HG03521 (cell line): ENCODE measurements at regions not wholly inside any gene's neighbourhood (a gene's known extent, or its start where the extent isn't known, plus 50 kb on each side); places are given as distances from the start of the nearest gene placed in this dataset.

Experiments used
- ATAC-seq: cut with Tn5 transposase; IDR thresholded peaks from one replicate; pipeline ENCODE4 v1.9.1; 2021; ENCODE audit warnings: mild to moderate bottlenecking, moderate library complexity; ENCODE audit not compliant: unreplicated experiment

DNA sequence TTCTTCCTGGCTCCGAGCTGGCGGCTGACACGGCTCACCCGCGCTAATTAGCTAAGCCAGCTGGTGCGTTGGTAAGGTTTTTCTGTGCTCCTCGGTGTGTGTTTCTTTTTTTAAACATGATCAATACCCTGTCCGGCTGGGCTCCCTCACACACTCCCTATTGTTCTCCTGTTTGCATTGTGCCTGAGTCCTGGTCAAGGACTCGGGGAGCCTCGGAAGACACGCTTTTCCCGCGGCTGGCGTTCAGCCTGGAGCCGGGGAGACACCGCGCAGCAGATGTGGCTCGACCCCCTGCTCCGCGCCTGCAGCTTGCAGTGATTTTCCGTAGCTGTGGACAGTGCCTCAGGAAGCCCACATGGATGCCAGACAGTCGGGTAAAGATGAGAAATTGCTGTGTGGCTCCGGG lies 454.9 kb upstream of the CADM1 start:
- ATAC-seq: no peak

DNA sequence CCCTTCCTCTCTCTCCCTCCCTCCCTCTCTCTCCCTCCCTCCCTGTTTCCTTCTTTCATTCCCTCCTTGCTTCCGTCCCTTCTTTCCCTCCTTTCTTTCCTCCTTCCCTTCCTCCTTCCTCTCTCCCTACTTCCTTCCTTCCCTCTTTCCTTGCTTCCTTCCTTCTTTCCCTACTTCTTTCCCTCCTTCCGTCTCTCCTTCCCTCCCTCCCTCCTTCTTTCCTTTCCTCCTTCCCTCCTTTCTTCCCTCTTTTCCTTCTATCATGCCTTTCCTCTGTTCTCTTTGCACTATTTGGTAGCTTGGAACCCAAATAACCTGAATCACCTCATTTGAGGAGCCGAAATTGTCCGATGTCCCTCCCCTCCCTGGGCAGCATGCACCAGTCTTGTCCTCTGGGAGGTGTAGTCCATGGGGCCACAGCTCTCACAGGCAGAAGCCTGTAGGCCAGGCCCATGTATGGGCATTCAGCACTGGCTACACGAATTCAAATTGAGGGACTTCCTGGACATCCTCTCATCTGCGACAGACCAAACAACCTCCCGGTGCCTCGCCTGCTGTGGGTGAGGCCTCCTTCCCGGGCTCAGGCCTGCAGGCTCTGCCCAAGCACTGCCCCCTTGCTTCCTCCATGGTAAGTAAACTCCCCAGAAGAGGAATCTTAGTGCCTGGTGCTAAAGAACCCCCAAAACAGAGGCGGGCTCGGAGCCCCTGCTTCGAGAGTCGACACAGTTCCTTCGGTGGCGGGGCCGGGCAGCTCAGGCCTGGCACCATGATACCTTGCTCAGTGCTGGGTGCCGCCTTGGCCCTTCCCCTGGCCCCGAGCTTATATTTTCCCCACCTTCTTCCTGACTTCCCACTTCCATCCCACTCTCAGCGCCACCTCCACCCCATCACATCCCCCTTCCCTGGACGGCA lies 454.1 kb upstream of the CADM1 start:
- ATAC-seq: no peak

DNA sequence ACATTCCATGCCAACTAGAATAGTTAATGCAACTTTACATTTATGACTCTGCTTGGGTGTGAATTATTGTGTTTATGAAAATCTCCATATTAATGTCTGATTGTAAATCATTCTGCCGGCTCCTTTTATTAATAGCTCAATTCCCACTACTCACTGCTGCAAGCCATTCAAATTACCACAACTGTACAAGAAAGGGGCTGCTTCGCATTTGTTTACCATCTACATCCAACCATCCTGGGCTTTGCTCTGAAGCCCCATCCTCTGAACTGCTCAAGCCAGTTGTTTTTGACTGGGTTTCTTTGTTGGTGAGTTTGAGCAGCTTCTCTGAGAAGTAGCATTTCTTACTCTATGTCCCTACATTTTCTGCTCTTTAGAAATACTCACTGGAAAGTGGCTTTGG lies 451.6 kb upstream of the CADM1 start:
- ATAC-seq: no peak

DNA sequence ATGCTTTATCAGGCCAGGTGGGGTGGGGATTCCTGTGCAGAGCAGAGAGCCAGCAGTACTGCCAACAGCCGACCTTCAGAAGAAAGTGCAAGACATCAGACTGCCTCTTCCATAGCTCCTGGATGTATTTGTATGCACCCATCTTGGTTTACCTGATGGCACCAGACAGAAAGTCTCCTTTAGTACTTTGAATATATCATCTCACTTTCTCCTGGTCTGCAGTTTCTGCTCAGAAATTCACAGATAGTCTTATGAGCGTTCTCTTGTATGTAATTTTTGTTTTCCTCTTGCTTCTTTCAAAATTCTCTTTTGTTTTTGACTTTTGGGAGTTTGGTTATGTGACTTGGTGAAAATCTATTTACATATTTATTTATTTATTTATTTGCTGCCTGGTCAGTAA lies 446.4 kb upstream of the CADM1 start:
- no peak for ATAC-seq

DNA sequence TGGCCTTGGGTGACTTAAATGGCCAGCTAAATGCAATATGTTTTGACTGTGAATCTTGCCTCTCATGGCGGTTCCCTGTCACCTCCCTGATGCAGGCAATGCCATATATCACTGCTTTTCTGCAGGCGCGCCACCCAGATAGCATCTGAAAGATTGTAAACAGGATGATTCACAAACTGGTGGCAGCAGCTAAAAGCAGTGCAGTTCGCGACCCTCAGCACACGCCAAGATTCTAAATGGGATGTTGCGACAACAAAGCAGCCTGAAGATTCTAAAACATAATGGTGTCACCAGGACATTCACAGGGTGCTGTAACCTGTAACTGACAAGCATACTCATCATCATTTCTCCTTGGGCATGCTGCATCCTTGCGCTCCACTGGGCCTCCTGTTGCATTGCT lies 440.4 kb upstream of the CADM1 start:
- no peak for ATAC-seq

DNA sequence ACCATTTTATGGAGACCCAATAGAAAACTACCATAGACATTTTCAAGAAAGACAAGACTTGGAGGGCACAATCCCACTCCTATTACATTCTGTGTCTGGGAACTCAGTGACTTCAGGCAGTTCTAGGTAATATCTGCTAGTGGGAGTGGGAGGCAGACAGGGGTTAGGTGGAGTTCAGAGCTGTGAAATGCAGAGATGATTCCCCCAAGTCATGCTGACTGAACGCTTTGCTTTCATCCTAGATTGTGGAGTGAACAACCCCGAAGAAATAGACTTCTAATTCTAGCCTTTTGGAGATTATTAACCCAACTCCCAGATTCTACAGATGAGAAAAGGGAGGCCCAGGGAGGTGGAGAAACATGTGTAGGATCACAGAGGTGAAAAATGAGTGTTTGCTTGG lies 437.8 kb upstream of the CADM1 start:
- ATAC-seq: no peak

DNA sequence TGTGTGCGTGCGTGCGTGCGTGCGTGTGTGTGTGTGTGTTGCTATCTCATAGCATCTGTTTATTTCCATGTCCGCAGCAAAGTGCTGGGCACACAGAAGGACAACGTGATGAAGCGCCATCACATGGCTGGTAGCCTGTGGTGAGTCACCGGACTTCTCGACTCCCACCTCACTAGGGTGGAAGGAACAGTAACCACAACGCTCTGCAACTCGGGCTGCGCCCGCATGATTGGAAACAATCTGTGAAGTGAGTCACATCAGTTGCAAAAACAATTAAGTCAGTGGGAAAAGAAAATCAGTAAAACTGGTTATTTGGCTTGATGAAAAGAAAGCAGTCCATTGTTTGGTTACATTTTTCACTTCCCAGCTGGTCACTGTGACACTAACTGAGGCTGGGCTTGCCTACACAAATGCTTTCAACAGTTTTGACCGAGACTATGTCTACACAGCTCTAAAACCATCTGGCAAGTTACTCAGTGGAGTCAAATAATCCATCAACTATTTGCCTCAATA lies 437.3 kb upstream of the CADM1 start:
- no peak for ATAC-seq

DNA sequence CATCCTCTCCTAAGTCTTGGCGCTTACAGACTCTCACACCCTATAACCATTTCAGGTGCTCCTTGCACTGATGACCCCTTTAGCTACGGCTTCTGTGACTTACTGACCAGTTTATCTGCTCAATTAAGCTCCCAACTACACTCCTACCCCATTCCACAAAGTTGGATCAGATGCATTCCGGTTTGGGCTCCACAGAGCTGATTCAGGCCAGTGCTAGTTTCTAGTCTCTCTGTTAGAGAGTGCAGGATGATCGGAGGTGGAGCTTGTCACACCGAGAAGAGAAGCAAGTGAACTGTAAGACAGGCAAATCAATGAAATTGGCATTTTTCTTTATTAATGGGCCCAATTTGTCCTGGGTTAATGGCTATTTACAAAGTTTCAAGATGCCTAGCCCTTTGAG lies 436.8 kb upstream of the CADM1 start:
- ATAC-seq: no peak

DNA sequence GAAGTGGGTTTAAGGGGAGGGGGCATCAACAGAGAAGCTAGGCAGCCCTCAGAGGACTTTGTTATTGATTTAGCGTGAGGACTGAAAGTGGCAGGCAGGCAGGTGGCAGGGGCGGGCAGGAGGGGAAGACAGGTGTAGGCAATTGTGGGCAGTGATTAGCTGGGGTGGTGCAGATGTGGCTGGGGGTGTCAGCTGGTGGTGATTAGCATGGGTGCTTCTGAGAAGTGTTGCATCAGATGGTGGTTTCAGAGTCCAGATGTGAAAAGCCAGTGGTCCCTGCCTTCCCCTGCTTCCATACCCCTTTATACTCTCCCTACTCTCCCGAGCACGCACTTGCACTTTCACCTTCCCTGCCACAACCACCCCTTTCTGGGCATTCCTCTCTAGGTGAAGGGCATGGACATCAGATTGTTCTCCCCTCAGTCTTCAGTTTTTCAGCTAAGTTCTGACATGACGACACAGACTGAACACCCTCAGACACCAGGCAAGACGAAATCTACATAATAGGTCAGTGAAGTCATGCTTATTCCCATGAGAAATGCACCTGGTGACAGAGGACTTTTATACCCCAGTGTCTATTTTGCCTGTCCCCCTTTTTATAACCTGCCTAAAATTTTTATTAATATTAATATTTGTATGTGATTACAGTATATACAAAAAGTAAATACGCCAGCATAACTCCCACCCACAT lies 435.7 kb upstream of the CADM1 start:
- peak; percentile 48 for ATAC-seq

DNA sequence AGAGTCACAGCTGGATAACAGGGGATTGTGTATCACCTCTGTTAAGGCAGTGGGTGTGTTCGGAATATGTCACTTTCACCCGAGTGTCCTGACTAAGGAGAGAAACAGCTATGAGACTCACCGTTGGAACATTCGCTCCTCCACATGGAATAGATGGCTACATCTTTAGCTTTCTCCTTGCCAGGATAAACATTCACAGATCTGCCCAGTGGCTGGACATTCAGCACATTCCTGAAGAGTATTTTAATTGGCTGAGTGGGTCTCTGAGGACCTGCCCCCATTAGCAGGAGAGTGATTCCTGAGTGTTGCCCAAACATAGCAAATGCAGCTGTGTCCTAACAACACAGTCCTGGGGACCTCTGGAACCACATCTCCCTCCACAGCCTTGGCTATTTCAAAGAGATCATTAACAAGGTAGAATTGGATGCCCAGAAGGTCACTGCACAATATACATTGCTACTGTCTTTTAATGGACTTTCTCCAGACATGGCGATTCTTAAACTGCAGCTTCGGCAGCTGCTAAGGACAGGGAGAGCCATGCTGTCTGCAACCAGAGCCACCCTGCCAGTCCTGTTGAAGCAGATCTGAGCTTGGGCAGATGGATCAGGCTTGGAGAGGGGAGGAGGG lies 435.0 kb upstream of the CADM1 start:
- ATAC-seq: peak; percentile 15

DNA sequence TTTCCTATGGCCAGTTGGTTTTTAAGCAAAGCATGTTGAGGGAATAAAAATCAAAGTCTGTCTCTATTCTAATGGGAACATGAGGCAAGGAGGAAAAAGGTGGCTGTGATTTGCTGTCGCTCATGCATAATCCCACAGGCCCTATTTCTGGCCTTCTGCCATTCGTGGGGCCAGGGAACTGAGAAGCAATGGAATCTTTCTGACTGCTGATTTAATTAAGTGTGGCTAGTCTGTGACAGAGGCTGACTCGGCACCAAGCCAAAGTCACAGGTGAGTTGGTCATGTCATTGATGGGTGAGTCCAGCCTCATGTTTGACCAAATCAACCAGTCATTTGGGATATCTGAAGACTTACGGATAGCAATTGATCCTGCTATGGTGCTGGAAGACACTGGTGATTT lies 429.3 kb upstream of the CADM1 start:
- no peak for ATAC-seq

DNA sequence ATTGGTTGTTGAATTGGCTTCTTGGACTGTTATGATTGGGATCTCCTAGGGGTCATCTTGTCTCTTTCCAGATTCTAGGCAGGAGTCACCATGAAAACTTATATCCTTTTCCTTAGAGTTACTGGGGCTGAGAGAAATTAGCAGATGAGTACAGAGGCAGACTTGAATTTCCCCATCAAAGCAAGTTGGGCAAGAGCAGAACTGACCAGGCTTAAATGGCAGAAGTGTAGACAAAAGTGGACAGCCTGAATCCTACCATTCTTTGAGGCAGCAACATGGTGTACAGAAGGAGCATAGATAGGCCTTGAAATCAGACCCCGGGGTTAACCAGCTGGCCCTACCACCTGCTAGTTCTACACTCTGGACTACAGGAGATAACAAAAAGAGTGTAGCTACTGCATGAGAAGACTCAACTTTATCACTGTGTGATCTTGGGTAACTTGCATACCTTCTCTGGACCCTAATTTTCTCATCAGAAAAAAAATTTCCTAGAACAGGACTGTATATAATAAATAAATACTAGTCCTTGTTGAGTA lies 427.4 kb upstream of the CADM1 start:
- no peak for ATAC-seq

DNA sequence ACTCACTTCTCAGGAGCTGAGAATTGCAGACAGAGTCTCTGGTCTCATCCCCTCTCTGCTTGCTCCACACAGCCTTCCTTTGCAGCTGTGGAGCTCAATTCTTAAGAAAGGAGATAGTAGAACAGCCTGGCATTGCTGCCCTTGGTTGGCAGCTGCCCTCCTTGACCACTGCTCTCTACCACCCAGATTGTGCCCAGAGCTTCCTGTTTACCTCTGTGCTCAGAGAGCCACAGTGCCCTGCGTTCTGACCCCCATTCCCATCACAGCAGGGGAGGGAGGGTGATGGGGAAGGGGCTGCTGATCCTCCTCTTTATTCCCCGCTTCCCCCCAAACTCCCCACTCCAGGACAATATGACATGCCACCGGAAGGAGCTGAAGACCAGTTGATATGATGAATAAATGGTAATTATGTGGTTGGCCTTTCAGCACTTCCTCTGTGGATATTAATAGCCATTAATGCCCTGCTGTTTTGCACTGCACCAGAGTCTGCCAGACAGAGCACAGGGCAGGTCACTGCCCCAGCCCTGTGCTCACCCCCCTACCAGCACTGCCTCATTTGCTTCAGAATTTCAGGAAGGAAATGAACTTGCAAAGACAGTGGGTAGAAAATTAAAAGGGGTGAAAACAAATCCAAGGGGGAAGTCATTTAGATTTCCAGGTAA lies 426.8 kb upstream of the CADM1 start:
- ATAC-seq: no peak

DNA sequence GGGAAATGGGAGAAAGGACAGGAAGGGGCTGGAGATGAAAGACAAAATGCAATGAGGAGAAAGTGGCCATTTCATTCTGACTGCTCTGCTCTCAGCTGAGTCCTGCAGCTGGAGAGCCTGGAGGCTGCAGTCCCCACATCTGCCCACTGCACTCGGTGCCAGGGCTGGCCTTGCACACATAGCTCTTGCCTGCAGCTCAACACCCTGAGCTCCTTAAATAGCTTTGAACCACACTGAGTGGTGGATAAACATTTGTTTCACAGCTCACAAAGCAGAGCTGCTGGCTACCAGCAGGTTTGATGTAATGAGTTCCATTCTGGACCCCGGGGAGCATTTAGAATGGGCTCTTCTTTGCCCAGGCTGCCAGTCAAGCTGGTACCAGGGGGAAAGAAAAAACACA lies 426.1 kb upstream of the CADM1 start:
- no peak for ATAC-seq

DNA sequence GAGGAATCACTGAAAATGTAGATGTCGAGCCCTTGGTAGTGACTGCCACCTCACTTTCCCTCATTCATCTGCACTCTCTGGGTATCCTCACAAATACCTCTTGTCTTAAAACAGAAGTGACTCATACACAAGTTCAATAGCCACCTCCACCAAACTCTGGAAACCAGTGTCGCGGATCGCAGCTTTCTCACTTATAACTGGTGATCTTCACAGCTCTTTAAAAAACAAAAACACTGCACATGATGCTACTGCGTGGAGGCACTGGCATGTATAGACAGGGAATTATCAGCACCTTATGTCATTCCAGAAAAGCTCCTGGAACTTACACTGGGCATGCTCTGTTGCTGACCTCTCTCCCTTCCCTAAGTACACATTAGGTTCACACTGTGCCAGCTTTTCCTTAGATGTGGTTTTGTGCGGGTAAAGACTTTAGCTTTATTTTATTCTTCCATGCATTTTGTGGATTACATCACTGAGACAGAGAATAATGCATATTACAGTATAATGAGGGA lies 425.5 kb upstream of the CADM1 start:
- no peak for ATAC-seq

DNA sequence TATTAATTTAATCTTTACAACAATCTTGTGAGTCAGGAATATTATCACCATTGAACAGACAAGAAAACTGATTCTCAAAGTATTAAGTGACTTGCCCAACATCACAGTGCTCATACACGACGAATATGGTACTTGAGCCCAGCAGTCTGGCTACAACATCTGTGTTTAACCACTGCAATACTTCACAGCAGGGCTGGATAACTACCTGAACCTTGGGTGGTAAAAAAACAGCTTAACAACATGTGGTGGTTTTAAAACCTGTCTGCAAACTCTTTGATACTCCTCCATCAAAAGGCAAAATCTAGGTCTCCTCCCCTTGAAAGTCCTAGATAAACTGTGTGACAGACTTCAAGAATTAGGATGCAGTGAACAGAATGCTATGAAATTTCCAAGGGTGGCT lies 424.6 kb upstream of the CADM1 start:
- ATAC-seq: no peak

DNA sequence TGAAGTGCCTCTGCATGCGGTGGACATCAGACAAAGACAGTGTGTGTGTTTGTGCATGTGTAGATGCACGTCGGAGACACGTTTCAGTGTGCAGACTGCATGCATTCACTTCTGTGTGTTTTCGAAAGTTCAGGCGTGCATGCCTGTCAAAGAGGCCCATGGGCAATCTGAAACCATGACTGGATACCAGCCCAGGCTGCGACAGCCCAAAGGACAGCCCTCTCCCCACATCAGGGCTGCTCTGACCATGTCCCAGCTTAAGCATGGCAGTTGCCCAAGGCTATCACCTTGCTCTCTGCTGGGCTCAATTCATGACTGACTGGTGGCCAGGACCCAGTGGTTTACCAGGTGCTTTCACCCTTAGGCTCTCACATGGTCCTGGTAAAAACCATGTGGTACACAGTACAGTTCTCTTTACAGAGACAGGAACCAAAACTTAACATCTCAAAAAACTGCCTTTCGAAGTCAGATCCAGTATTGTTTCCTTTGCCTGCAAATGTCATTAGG lies 423.7 kb upstream of the CADM1 start:
- peak; percentile 45 for ATAC-seq

DNA sequence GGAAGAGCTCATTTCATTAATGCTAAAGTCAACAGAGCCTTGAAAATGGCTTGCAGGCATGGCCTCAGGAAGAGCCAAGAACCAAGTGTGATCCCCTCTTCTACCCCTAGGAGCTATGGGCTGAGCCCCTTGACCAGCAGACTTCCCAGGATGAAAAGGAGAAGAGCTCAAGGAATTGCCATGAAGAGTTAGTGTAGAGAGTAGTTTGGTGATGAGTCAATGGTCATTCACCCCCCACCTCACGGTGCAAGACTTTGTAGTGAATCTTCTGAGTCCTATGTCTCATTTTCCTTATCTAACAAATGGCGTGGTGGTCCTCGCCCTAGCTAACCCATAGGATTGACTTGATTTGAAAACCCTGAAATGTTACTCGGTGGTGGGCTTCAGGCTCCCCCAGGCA lies 422.4 kb upstream of the CADM1 start:
- ATAC-seq: no peak

DNA sequence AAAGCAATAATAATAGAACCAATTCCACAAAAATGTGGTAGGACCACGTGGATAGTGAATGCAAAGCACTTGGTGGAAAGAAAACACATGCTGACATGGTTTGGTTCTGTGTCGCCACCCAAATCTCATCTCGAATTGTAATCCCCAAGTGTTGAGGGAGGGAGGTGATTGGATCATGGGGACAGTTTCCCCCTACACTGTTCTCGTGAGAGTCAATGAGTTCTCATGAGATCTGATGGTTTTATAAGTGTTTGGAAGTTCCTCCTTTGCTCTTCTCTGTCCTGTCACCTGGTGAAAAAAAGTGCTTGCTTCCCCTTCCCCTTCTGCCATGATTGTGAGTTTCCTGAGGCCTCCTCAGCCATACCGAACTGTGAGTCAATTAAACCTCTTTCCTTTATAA lies 421.9 kb upstream of the CADM1 start:
- no peak for ATAC-seq

DNA sequence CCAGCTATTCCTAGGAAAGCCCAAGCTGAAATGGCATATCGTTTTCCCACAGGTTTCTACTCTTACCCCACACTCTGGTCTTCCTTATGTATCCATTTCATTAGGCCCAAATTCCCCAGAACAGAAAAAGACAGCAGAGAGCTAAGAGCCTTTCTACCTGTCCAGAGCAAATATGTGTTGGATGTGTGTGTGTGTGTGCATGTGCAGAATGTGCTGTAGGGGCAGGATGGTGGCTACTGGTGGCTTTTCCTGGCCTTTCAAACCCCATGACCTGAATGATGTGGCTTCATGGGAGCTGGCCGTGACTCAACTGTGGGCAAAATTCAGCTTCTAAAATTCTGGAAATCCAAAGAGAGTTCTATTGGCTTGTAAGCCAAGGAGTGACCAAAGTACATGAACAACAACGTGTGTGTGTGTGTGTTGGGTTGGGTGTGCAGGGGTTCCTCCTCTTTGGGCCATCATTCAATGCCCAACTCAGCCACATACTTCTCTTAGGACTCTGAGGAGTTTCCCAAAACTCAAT lies 421.4 kb upstream of the CADM1 start:
- ATAC-seq: no peak
